ENCODE measurements at regions not wholly inside any gene's neighbourhood (a gene's known extent, or its start where the extent isn't known, plus 50 kb on each side); places are given as distances from the start of the nearest gene placed in this dataset.

DNA sequence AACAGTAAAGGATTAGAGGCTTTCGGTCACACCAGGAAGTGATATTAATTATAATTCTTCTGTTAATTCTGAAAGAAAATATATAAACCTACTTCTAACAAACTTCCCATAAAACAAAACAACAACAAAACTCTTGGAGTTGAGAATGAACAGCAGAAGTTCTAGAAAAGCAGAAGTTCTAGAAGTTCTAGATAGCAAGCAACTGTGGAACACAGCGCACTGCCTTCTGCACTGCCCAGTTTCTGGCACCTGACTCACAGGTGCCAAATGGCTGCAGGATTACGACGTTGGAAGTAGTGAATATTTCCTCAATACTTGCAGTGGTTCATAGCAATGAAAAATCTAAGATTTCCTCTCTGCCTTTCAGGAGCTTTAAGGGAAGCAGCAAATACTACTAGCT lies 132.2 kb downstream of the OR13A1 start:
- no peak for DNase-seq (ENCODE audit: low read depth in 2 of 3, low spot score in 1 of 3)

DNA sequence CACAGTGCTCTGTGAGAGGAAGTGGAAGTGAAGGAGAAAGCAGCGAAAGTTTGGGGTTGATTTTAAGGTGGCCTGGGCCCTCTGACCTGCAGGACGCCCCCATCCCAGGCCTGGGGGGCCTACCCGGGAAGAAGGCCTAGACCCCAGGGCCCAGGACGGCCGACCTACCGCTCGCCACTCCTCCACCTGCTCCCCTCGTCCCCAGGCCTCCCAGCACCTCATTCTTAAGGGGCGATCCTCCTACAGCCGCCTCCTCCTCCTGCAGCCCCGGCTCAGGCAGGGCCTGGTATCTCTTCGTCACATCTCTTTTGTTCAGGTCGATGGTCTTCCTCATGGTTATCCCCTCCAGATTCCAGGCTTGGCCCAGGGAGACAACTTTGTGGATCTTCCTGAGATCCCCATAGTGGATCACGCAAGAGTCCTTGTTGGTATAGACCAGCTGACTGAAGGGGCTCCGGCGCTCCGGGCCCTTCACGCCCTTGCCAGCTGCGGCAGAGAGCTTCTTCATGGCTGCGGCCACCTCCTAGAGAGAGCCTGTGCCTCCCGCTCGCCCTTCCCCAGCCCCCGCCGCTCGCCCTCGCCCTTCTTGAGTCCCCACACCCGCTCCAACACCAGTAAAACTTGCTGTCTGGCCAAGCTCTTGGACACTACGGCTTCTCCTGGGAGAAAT lies 117.5 kb downstream of the OR13A1 start:
- DNase-seq (ENCODE audit: low read depth in 2 of 3, low spot score in 1 of 3) = no peak

DNA sequence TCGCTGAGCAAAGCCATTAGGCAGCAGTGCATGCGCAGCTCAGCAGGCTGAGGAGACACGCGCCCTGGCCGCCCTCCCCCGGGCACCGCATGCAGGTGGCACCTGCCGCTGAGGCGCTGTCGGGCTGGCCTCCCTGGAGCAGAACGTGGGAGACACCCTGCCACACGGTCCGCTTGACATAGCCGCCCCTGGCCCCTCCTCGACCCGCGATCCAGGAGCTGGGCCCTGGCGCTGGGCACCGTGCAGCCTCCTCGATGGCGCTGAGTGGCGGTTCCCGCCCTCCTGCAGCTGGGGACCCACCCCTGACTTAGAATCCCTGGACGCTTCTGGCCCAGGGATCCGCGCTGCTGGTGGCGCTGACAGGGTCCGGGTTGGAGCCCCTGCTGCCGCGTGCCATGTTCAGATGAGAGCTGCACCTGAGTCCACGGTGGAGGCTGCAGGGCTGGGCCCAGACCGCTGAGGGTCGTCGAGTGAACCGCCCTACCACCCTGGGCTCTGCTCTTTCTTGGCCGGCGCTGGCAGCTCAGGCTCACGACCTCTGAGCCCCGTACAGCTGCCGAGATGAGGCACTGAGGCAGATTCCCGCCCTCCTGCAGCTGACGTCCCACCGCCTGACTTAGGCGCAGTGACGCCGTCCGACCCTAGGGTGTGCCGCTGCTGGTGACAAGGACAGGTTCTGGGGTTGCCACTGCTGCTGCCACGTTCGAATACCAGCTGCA lies 116.8 kb downstream of the OR13A1 start:
- no peak for DNase-seq (ENCODE audit: low read depth in 2 of 3, low spot score in 1 of 3)

- no peak for DNase-seq (ENCODE audit: low read depth in 2 of 3, low spot score in 1 of 3)
Observed at GRCh38 chr10:45199205-45199740, 116.1 kb downstream of the OR13A1 start.

DNA sequence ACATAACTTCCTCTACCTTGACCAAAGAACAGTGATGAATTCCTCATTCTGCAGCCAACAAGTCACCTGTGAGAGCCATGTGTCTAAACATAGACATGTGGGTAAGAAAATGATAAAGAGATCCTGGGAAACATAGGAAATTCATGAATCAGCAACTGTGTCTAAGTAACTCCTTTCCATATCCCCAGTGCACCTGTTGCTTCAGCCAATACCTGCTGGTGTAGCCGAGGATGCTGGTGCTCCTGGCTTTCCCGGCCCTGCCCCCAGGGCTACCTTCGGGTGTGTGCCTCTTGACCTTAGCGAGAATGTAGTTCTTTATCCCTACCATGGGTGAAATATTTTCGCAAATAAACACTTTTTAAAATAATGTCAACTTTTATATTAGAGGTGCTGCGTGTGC lies 114.1 kb downstream of the OR13A1 start:
- no peak for DNase-seq (ENCODE audit: low read depth in 2 of 3, low spot score in 1 of 3)

GRCh38 chr10:45202242-45202641 lies 113.2 kb downstream of the OR13A1 start:
- no peak for DNase-seq (ENCODE audit: low read depth in 2 of 3, low spot score in 1 of 3)

DNA sequence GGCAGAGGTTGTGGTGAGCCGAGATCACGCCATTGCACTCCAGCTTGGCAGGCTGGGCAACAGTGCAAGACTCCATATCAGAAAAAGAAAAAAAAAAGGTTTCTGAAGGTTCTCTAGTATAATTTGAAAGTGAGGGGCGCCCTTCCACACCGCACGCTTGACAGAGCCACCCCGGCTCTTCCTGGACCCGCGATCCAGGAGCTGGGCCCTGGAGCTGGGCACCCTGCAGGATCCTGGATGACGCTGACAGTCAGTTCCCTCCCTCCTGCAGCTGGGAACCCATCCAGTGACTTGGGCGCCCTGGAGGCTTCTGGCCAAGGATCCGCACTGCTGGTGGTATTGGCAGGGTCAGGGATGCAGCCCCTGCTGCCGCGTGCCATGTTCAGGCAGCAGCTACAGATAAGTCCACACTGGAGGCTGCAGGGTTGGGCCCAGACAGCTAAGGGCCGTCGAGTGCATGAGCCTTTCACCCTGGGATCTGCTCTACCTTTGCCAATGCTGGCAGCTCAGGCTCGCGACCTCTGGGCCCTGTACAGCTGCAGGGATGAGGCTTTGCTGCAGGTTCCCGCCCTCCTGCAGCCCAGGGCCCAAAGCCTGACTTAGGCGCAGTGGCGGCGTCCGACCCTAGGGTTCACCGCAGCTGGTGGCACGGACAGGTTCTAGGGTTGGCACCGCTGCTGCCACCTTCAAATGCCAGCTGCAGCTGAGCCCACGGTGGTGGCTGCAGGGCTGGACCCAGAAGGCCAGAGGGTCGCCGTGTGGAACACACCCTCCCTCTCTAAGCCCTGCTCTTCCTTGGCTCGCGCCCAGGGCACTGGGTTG lies 110.2 kb downstream of the OR13A1 start:
- DNase-seq (ENCODE audit: low read depth in 2 of 3, low spot score in 1 of 3) = no peak

DNA sequence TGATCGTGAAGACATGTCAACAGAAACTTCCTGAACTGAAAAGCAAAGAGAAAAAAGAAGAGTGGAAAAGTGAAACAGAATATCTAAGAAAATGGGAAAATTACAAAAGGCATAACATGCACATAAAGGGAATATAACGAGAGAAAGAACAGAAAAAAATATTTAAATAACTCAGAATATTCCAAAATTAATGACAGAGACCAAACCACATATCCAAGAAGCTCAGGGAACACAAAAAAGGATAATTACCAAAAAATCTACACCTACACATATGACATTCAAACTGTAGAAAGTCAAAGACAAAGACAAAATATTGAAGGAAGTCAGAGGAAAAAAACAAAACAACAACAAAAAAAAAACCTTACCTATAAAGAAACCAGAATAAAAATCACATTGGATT lies 105.5 kb downstream of the OR13A1 start:
- DNase-seq (ENCODE audit: low read depth in 2 of 3, low spot score in 1 of 3) = no peak

DNA sequence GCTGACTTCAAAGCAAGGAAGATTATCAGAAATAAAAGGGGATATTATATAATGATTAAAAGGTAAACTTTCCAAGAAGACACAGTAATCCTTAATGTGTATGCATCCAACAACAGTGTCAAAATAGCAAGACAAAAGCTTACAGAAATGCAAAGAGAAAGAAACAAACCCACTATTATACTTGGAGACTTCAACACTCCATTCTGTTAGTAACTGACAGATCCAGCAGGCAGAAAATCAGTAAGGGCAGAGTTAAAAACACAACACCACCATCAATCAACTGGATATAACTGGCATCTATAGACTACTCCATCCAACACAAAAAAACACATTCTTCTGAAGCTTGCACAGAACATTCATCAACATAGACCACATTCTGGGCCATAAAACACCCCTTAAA lies 103.8 kb downstream of the OR13A1 start:
- no peak for DNase-seq (ENCODE audit: low read depth in 2 of 3, low spot score in 1 of 3)

- no peak for DNase-seq (ENCODE audit: low read depth in 2 of 3, low spot score in 1 of 3)
Observed at GRCh38 chr10:45219416-45219815, 96.0 kb downstream of the OR13A1 start.

GRCh38 chr10:45220931-45221330 lies 94.5 kb downstream of the OR13A1 start:
- no peak for DNase-seq (ENCODE audit: low read depth in 2 of 3, low spot score in 1 of 3)

GRCh38 chr10:45224219-45224841 lies 91.1 kb downstream of the OR13A1 start:
- DNase-seq (ENCODE audit: low read depth in 2 of 3, low spot score in 1 of 3) = no peak

GRCh38 chr10:45227042-45227441 lies 88.4 kb downstream of the OR13A1 start:
- no peak for DNase-seq (ENCODE audit: low read depth in 2 of 3, low spot score in 1 of 3)

DNA sequence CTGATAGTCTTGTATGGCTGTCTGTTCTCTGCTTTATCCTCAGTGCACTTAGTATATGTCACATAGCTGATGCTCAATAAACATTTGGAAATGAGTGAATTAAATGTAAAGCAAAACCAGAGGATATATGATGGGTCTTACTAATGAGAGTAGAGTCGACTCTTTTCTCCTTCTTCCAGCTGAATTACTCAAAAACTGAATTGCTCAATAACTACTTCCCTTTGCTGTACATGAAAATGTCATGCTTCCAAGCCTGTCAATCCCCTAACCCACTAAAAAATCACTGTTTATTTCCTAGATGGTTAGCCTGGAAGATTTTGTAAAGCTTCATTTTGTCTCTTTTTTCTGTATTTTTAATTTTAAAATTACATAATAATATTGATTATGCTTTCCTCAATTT lies 88.0 kb downstream of the OR13A1 start:
- no peak for DNase-seq (ENCODE audit: low read depth in 2 of 3, low spot score in 1 of 3)

- DNase-seq (ENCODE audit: low read depth in 2 of 3, low spot score in 1 of 3) = no peak
Observed at GRCh38 chr10:45229823-45230222, 85.6 kb downstream of the OR13A1 start.

GRCh38 chr10:45235260-45235769 lies 80.1 kb downstream of the OR13A1 start:
- peak; percentile 29 to 61 (median 35) for DNase-seq (ENCODE audit: low read depth in 2 of 3, low spot score in 1 of 3)

GRCh38 chr10:45235798-45236220 lies 79.6 kb downstream of the OR13A1 start:
- no peak for DNase-seq (ENCODE audit: low read depth in 2 of 3, low spot score in 1 of 3)

DNA sequence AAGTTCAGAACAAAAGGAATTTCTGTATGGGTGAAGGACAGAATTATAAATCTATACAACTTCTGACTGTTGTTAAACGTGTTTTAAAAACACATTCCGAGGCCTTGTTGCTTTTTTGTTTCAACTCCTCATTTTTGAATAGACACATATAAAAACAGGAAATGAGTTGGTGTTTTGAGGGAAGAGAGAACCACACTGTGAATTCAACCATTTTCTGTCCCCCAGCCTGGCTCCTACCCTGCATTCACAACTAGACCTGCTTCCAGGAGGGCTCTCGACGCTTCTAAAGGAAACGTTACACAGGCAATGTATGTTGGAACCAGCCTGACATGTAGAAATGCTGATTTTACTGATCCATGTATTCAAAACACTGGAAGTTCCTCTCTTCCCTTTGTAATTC lies 76.5 kb downstream of the OR13A1 start:
- DNase-seq (ENCODE audit: low read depth in 2 of 3, low spot score in 1 of 3) = no peak

GRCh38 chr10:45239642-45240041 lies 75.8 kb downstream of the OR13A1 start:
- DNase-seq (ENCODE audit: low read depth in 2 of 3, low spot score in 1 of 3) = no peak

GRCh38 chr10:45241865-45242520 lies 73.4 kb downstream of the OR13A1 start:
- DNase-seq (ENCODE audit: low read depth in 2 of 3, low spot score in 1 of 3) = no peak

GRCh38 chr10:45243261-45243660 lies 72.1 kb downstream of the OR13A1 start:
- no peak for DNase-seq (ENCODE audit: low read depth in 2 of 3, low spot score in 1 of 3)

All from stimulated activated CD4-positive, alpha-beta T cell treated with anti-CD3 and anti-CD28 coated beads, Interleukin-12 subunit alpha, Interleukin-12 subunit beta, amount 100 ng/mL, for 48 hours (primary cell).